Osteocyte (in vitro differentiated cells): ENCODE measurements at regions not wholly inside any gene's neighbourhood (a gene's known extent, or its start where the extent isn't known, plus 50 kb on each side); places are given as distances from the start of the nearest gene placed in this dataset.

Experiments used
- DNase-seq: peaks from one replicate; pipeline ENCODE4 v3.0.0; 2021; ENCODE audit warnings: mixed read lengths; ENCODE audit not compliant: unreplicated experiment; ENCODE audit errors: extremely low spot score
- H3K27ac Mint-ChIP-seq: one replicate; pipeline ENCODE4 v1.8.0; 2021; ENCODE audit warnings: mild to moderate bottlenecking, mixed read lengths; ENCODE audit not compliant: unreplicated experiment
- H3K27me3 Mint-ChIP-seq: one replicate; pipeline ENCODE4 v1.8.0; 2021; ENCODE audit warnings: mixed read lengths; ENCODE audit not compliant: unreplicated experiment
- H3K36me3 Mint-ChIP-seq: one replicate; pipeline ENCODE4 v1.8.0; 2021; ENCODE audit warnings: mixed read lengths; ENCODE audit not compliant: unreplicated experiment
- H3K4me1 Mint-ChIP-seq: one replicate; pipeline ENCODE4 v1.8.0; 2021; ENCODE audit warnings: mixed read lengths; ENCODE audit not compliant: unreplicated experiment
- H3K4me3 Mint-ChIP-seq: one replicate; pipeline ENCODE4 v1.8.0; 2021; ENCODE audit warnings: mild to moderate bottlenecking, moderate library complexity, mixed read lengths; ENCODE audit not compliant: unreplicated experiment
- H3K9me3 Mint-ChIP-seq: one replicate; pipeline ENCODE4 v1.8.0; 2021; ENCODE audit warnings: mixed read lengths; ENCODE audit not compliant: unreplicated experiment
- TF ChIP-seq, protein P1 (sequence below): fragments of 200-600 bp; sonication (generic); IDR thresholded peaks from 2 replicates; pipeline ENCODE4 v1.5.0; 2021; ENCODE audit warnings: antibody characterized with exemption, mild to moderate bottlenecking, moderate library complexity

DNA sequence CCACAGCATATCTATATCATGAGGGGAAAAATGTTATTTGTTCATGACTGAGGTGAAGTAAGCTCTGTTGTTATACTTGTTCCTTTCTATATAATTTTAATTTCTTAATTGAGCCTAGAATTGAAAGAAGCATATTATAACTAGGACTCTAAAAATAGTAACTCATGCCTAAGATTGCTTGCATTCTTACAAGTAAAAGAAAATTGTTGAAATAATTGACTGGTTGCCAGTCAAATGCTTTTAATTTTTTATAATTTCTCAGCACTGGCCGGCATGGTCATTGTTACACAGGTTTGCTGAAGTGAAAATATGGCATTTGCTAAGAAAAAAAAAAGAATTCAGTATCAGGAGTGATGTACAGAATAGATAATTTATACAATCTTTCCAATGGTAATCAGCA is 104.8 kb downstream of the GASK1B start:
- peak overlapping the region; percentile 35 for H3K27ac Mint-ChIP-seq
- peaks cover 12% of the 10 kb centered on the region for H3K4me1 Mint-ChIP-seq
- no peak overlapping the region for H3K4me3 Mint-ChIP-seq
- DNase-seq, result no peak
- H3K27me3 Mint-ChIP-seq, result no peaks in the 10 kb centered on the region
- H3K36me3 Mint-ChIP-seq, result no peaks in the 10 kb centered on the region
- TF ChIP-seq, protein P1, sequence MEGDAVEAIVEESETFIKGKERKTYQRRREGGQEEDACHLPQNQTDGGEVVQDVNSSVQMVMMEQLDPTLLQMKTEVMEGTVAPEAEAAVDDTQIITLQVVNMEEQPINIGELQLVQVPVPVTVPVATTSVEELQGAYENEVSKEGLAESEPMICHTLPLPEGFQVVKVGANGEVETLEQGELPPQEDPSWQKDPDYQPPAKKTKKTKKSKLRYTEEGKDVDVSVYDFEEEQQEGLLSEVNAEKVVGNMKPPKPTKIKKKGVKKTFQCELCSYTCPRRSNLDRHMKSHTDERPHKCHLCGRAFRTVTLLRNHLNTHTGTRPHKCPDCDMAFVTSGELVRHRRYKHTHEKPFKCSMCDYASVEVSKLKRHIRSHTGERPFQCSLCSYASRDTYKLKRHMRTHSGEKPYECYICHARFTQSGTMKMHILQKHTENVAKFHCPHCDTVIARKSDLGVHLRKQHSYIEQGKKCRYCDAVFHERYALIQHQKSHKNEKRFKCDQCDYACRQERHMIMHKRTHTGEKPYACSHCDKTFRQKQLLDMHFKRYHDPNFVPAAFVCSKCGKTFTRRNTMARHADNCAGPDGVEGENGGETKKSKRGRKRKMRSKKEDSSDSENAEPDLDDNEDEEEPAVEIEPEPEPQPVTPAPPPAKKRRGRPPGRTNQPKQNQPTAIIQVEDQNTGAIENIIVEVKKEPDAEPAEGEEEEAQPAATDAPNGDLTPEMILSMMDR, result no peak
- H3K9me3 Mint-ChIP-seq, result no peaks in the 10 kb centered on the region

DNA sequence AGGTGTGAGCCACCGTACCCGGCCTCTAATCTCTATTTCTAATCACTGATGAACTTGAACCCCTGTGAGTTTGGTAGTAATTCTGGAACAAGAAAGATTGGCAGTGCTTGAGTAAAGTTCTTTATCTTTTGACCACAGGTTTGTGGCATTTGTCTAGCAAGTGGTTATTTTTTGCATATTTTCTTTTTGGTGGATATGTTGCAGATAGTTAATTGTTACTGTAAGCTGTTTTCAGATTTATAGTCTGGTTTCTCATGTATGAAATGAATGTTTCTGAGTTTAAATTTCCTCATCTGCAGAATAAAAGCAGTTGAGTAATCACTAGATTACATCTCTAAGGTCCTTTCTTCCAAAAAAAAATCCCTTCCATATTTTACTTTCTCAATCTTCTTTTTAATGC is 105.2 kb downstream of the GASK1B start:
- Mint-ChIP-seq H3K36me3 (no peaks in the 10 kb centered on the region), H3K9me3 (no peaks in the 10 kb centered on the region), H3K27ac (peak overlapping the region; percentile 35), H3K4me3 (no peak overlapping the region), H3K27me3 (no peaks in the 10 kb centered on the region), H3K4me1 (peaks cover 12% of the 10 kb centered on the region)
- DNase-seq, result no peak
- TF ChIP-seq, protein P1, result no peak

DNA sequence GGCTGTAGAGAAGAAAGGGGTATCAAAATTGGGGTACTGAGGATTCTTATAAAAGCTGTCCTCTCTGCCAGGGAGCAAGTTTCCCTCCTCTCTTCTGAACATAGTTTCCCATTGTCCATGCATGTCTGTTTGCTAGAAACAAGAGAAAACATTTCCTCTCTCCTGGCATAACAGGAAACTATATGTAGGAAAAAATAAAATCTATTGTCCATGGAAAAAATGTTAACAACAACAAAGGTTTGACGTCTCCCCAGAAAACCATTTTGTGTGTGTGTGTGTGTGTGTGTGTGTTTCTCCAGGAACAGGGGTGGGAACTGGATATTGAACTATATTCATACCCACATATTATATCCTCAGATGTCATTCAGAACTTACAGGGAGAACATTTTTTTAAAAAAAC is 107.2 kb downstream of the GASK1B start:
- Mint-ChIP-seq H3K4me1 (peaks cover 12% of the 10 kb centered on the region), H3K9me3 (no peaks in the 10 kb centered on the region), H3K27me3 (no peaks in the 10 kb centered on the region), H3K36me3 (no peaks in the 10 kb centered on the region), H3K27ac (no peak overlapping the region), H3K4me3 (no peak overlapping the region)
- TF ChIP-seq, protein P1, result no peak
- DNase-seq, result no peak

DNA sequence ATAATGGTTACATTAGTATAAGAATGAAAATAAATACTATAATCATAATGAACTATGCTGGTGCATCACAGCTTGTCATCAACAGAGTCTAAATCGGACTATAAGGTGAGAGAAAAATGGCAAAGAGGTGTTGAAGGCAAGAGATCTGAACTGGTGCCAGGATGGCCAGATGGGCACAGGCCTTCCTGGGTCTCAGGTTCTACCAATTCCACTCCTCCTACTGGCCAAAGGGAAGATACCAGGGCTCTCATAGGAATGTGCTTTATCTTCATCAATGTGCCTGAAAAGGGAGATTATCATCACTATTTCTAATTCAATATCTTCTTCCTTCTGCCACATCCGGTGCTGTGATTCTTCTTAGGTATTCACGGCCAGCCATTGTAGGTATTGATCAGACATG is 107.6 kb downstream of the GASK1B start:
- no peak for DNase-seq
- no peak overlapping the region for H3K27ac Mint-ChIP-seq
- no peaks in the 10 kb centered on the region for H3K36me3 Mint-ChIP-seq
- no peaks in the 10 kb centered on the region for H3K9me3 Mint-ChIP-seq
- TF ChIP-seq, protein P1, result no peak
- peaks cover 12% of the 10 kb centered on the region for H3K4me1 Mint-ChIP-seq
- no peaks in the 10 kb centered on the region for H3K27me3 Mint-ChIP-seq
- no peak overlapping the region for H3K4me3 Mint-ChIP-seq

DNA sequence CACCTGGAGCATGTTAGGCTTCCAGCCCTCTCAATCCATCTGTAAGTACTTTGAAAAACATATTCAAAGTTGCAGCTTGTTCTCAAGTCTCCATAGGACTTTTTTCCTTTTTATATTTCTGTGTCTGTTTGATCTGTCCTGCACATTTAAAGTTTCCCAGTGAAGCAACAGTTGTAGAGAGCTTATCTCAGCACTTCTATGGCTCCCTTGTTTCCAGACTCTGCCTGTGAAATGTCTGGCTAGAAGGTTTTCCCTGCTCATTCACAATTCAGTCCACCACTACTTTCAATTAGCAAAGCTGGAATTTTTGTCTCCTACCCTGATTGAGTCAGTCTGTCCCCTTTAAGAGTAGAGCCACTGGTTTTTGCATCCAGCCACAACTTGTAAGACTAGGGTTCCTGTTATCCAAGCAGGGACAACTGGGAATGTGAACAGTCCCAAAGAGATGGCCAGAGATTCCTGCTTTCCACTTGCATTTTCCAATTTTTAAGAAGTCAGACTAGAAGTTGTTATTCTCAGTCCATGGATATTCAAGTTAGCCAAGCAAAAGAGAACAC is 116.1 kb downstream of the GASK1B start:
- Mint-ChIP-seq H3K4me3 (no peak overlapping the region), H3K9me3 (peaks cover 3% of the 10 kb centered on the region), H3K36me3 (no peaks in the 10 kb centered on the region), H3K4me1 (peaks cover 6% of the 10 kb centered on the region), H3K27me3 (no peaks in the 10 kb centered on the region), H3K27ac (no peak overlapping the region)
- TF ChIP-seq, protein P1, result no peak
- DNase-seq, result no peak
